HCT116 (cell line): ENCODE measurements at regions not wholly inside any gene's neighbourhood (a gene's known extent, or its start where the extent isn't known, plus 50 kb on each side); places are given as distances from the start of the nearest gene placed in this dataset.

ENCODE experiments used
- CTCF ChIP-seq, 3 experiments: fragments of 200-600 bp in 1 of 3; sonication (generic) in 1 of 3; IDR thresholded peaks in 2 of 3; conservative IDR thresholded peaks in 1 of 3; 2 replicates each; pipeline ENCODE4 v1.5.1; 2012 to 2017; ENCODE audit warnings: low read depth in 2 of 3, low read length in 2 of 3, antibody characterized with exemption in 1 of 3, borderline replicate concordance in 1 of 3, control low read depth in 1 of 3, mild to moderate bottlenecking in 1 of 3, mixed read lengths in 1 of 3, mixed run types in 1 of 3, moderate library complexity in 1 of 3; ENCODE audit not compliant: insufficient read depth in 1 of 3
- EZH2 ChIP-seq: fragments of 200-600 bp; sonication (generic); IDR thresholded peaks from 2 replicates; pipeline ENCODE4 v1.6.1; 2017; ENCODE audit warnings: antibody characterized with exemption, mixed run types
- EZH2phosphoT487 ChIP-seq: fragments of 200-600 bp; IDR thresholded peaks from 2 replicates; pipeline ENCODE4 v1.6.1; 2018; ENCODE audit warnings: antibody characterized with exemption, borderline replicate concordance
- JUND ChIP-seq: IDR thresholded peaks from 2 replicates; pipeline ENCODE4 v1.6.1; 2012
- POLR2A ChIP-seq: IDR thresholded peaks from 2 replicates; pipeline ENCODE4 v1.7.0; 2011; ENCODE audit warnings: borderline replicate concordance; ENCODE audit not compliant: insufficient read depth, insufficient read length; ENCODE audit errors: extremely low read depth
- POLR2AphosphoS5 ChIP-seq: IDR thresholded peaks from 2 replicates; pipeline ENCODE4 v1.6.1; 2011; ENCODE audit warnings: mild to moderate bottlenecking, low read depth, low read length, moderate library complexity
- RAD21 ChIP-seq: IDR thresholded peaks from 2 replicates; pipeline ENCODE4 v1.6.1; 2012; ENCODE audit warnings: low read depth, mild to moderate bottlenecking
- SP1 ChIP-seq: IDR thresholded peaks from 2 replicates; pipeline ENCODE4 v1.6.1; 2012; ENCODE audit warnings: low read depth

DNA sequence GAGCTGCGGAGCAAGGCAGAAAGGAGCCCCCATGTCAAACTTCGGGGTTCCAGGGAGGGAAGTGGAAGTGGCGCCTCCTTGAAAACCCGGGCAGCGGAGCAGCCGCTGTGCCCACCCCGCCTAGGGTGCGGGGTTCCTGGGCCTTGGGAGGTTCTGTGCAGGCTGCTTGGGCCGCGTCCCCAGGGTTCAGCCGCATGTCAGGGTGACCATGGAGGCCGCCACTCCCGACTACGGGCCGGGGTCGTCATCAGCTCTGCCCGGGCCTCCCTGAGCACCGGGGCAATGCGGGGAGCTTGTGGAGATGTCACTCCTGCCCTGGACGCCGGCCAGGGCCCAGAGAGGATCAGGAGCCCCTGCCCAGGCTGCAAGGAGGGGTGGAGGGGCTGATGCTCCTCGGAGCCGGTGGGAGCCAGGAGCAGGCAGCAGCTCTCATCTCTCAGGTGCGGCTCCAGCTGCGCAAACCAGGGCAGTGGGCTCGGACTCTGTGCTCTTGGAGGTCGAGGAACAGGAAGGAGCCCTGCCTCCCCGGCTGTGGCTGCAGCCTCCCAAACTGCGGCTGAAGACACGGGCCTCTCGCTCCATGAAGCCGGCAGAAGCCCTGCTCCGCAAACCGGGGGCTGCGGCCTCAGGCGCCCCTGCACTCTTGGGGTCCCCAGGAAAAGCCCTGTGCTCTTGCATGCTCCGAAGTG lies 1286.5 kb downstream of the TMEM121 start:
- TF ChIP-seq POLR2AphosphoS5 (no peak), EZH2 (no peak), CTCF (IDR thresholded peaks at IDR 0.05 in 2 of 3, conservative IDR thresholded peaks at IDR 0.05 in 1 of 3; ENCODE audit: borderline replicate concordance in 1 of 3, insufficient read depth in 1 of 3, low read depth in 2 of 3, low read length in 2 of 3) (no peak), SP1 (no peak), RAD21 (no peak), POLR2A (no peak), JUND (no peak), EZH2phosphoT487 (no peak)
